OCI-LY3 (cell line): ENCODE measurements at regions not wholly inside any gene's neighbourhood (a gene's known extent, or its start where the extent isn't known, plus 50 kb on each side); places are given as distances from the start of the nearest gene placed in this dataset.

ENCODE experiments used
- H2AFZ ChIP-seq: fragments of 200-600, 300-600 bp; shearing (Covaris generic); 2 replicates; pipeline ENCODE4 v1.6.0; 2014; ENCODE audit warnings: antibody characterized with exemption, low read depth, low read length
- H3K27ac ChIP-seq: fragments of 200-600, 300-600 bp; sonication (generic); 2 replicates; pipeline ENCODE4 v1.5.1; 2014; ENCODE audit warnings: mild to moderate bottlenecking, low read length, moderate library complexity, mixed read lengths
- H3K27me3 ChIP-seq: fragments of 200-600, 300-600 bp; sonication (generic); 2 replicates; pipeline ENCODE4 v1.6.1; 2014; ENCODE audit warnings: low read depth, low read length, mixed read lengths
- H3K36me3 ChIP-seq: fragments of 200-600, 300-600 bp; sonication (generic); replicated peaks from 2 replicates; pipeline ENCODE3; 2014; ENCODE audit warnings: low read depth, low read length, mixed read lengths
- H3K4me1 ChIP-seq: fragments of 300-600, 200-600 bp; sonication (generic); 2 replicates; pipeline ENCODE4 v1.6.1; 2014; ENCODE audit warnings: low read length, mixed read lengths
- H3K4me2 ChIP-seq: fragments of 200-600, 300-600 bp; sonication (generic); 2 replicates; pipeline ENCODE4 v1.6.1; 2014; ENCODE audit warnings: low read length, mixed read lengths
- H3K4me3 ChIP-seq: fragments of 300-600, 200-600 bp; sonication (generic); 2 replicates; pipeline ENCODE4 v1.5.1; 2014; ENCODE audit warnings: antibody characterized with exemption, mild to moderate bottlenecking, low read length, moderate library complexity
- H3K79me2 ChIP-seq: fragments of 300-600, 200-600 bp; shearing (Covaris generic); 2 replicates; pipeline ENCODE4 v1.6.1; 2014; ENCODE audit warnings: mild to moderate bottlenecking, low read length, mixed read lengths
- H3K9ac ChIP-seq: fragments of 300-600, 200-600 bp; shearing (Covaris generic); 2 replicates; pipeline ENCODE4 v1.6.0; 2014; ENCODE audit warnings: mild to moderate bottlenecking, low read length, moderate library complexity
- H3K9me3 ChIP-seq: fragments of 200-600, 300-600 bp; shearing (Covaris generic); 2 replicates; pipeline ENCODE4 v1.6.1; 2014; ENCODE audit warnings: low read length, mixed read lengths; ENCODE audit not compliant: insufficient read depth
- H4K20me1 ChIP-seq: fragments of 200-600, 300-600 bp; sonication (generic); 2 replicates; pipeline ENCODE4 v1.6.1; 2016; ENCODE audit warnings: low read length, mixed read lengths; ENCODE audit not compliant: insufficient read depth
- CTCF ChIP-seq: fragments of 200-600, 300-600 bp; sonication (generic); IDR thresholded peaks from 2 replicates; pipeline ENCODE4 v1.5.1; 2014; ENCODE audit warnings: antibody characterized with exemption, low read length, low read depth
- EZH2phosphoT487 ChIP-seq: fragments of 200-600 bp; shearing (Covaris generic); IDR thresholded peaks from 2 replicates; pipeline ENCODE4 v1.6.1; 2018; ENCODE audit warnings: antibody characterized with exemption, mixed run types, low read depth

- no peak for TF ChIP-seq EZH2phosphoT487
- TF ChIP-seq CTCF, result no peak
- Histone ChIP-seq H3K9ac (no peak overlapping the region), H3K4me2 (no peak overlapping the region), H3K4me1 (no peaks in the 10 kb centered on the region), H3K27ac (no peak overlapping the region), H2AFZ (no peak overlapping the region), H3K36me3 (no peaks in the 10 kb centered on the region), H3K9me3 (no peaks in the 10 kb centered on the region), H4K20me1 (no peaks in the 10 kb centered on the region), H3K79me2 (no peaks in the 10 kb centered on the region), H3K27me3 (no peaks in the 10 kb centered on the region), H3K4me3 (no peak overlapping the region)
These were observed 118.3 kb upstream of the KCNH8 start for GRCh38 chr3:19029837-19030521.

- Histone ChIP-seq H3K4me3 (no peak overlapping the region), H3K4me2 (no peak overlapping the region), H3K79me2 (no peaks in the 10 kb centered on the region), H3K9me3 (no peaks in the 10 kb centered on the region), H3K27ac (no peak overlapping the region), H3K9ac (no peak overlapping the region), H3K27me3 (no peaks in the 10 kb centered on the region), H3K4me1 (no peaks in the 10 kb centered on the region), H2AFZ (no peak overlapping the region), H4K20me1 (no peaks in the 10 kb centered on the region), H3K36me3 (no peaks in the 10 kb centered on the region)
- TF ChIP-seq CTCF (no peak), EZH2phosphoT487 (no peak)
These were observed 122.9 kb upstream of the KCNH8 start for GRCh38 chr3:19025441-19025840.

GRCh38 chr3:19022546-19022945, 125.8 kb upstream of the KCNH8 start:
- H3K4me3 ChIP-seq, result no peak overlapping the region
- H3K4me2 ChIP-seq, result no peak overlapping the region
- H3K9ac ChIP-seq, result no peak overlapping the region
- H4K20me1 ChIP-seq, result no peaks in the 10 kb centered on the region
- H3K4me1 ChIP-seq, result no peaks in the 10 kb centered on the region
- no peaks in the 10 kb centered on the region for H3K9me3 ChIP-seq
- no peaks in the 10 kb centered on the region for H3K36me3 ChIP-seq
- H3K79me2 ChIP-seq, result no peaks in the 10 kb centered on the region
- H3K27me3 ChIP-seq, result no peaks in the 10 kb centered on the region
- H3K27ac ChIP-seq, result no peak overlapping the region
- H2AFZ ChIP-seq, result no peak overlapping the region
- no peak for TF ChIP-seq CTCF
- no peak for TF ChIP-seq EZH2phosphoT487

- Histone ChIP-seq H3K9ac (no peak overlapping the region), H3K27ac (no peak overlapping the region), H3K4me2 (no peak overlapping the region), H3K36me3 (no peaks in the 10 kb centered on the region), H3K4me1 (no peaks in the 10 kb centered on the region), H2AFZ (no peak overlapping the region), H3K27me3 (no peaks in the 10 kb centered on the region), H4K20me1 (no peaks in the 10 kb centered on the region), H3K4me3 (no peak overlapping the region), H3K79me2 (no peaks in the 10 kb centered on the region), H3K9me3 (no peaks in the 10 kb centered on the region)
- no peak for TF ChIP-seq CTCF
- no peak for TF ChIP-seq EZH2phosphoT487
These were observed 131.5 kb upstream of the KCNH8 start for GRCh38 chr3:19016851-19017250.
